B cell (primary cell): ENCODE measurements at regions not wholly inside any gene's neighbourhood (a gene's known extent, or its start where the extent isn't known, plus 50 kb on each side); places are given as distances from the start of the nearest gene placed in this dataset.

ENCODE experiments used
- ATAC-seq: fragments of 200-7000 bp; cut with Tn5 transposase; one replicate; pipeline ENCODE4 v1.10.0; 2021; ENCODE audit warnings: low read depth, mild to moderate bottlenecking, moderate number of reproducible peaks, moderate library complexity
- CTCF ChIA-PET: fragments of 350-600 bp; sonication (Branson Sonifier 250); formaldehyde crosslinking; loops from one replicate; lab custom pipeline; 2021; ENCODE audit warnings: antibody characterized with exemption, inconsistent platforms; lab: Charles Lee
- POLR2A ChIA-PET: fragments of 350-600 bp; sonication (Branson Sonifier 250); formaldehyde crosslinking; loops from one replicate; lab custom pipeline; 2021; ENCODE audit warnings: antibody characterized with exemption; lab: Charles Lee
- DNase-seq: peaks from one replicate; pipeline ENCODE4 v3.0.0; 2013
- H2AFZ ChIP-seq: 2 replicates; pipeline ENCODE4 v1.6.1; 2012; ENCODE audit warnings: mild to moderate bottlenecking, low read depth, low read length; ENCODE audit not compliant: insufficient read depth, poor library complexity, severe bottlenecking
- H3K27ac ChIP-seq, 2 donors: 1 replicate in 1 of 2; 2 replicates in 1 of 2; pipeline ENCODE4 v1.5.1; 2012 to 2013; ENCODE audit warnings: low read length in 2 of 2, mild to moderate bottlenecking in 2 of 2, moderate library complexity in 1 of 2
- H3K27me3 ChIP-seq, 4 experiments: fragments of 200-600 bp in 1 of 4; sonication (generic) in 1 of 4; replicated peaks in 1 of 4; 1 replicate in 2 of 4; 2 replicates in 2 of 4; pipeline versions ENCODE4 v1.6.1 to v1.7.0; 2013 to 2016; ENCODE audit warnings: low read length in 3 of 4, mild to moderate bottlenecking in 2 of 4, mixed read lengths in 1 of 4, moderate library complexity in 1 of 4; ENCODE audit not compliant: insufficient read depth in 4 of 4, control insufficient read depth in 3 of 4; ENCODE audit errors: control extremely low read depth in 1 of 4
- H3K36me3 ChIP-seq, 2 experiments: replicated peaks in 1 of 2; 1 replicate in 1 of 2; 2 replicates in 1 of 2; pipeline versions ENCODE4 v1.6.1 to v1.7.1; 2013; ENCODE audit warnings: low read length in 1 of 2; ENCODE audit not compliant: insufficient read depth in 2 of 2, control insufficient read depth in 1 of 2; ENCODE audit errors: control extremely low read depth in 1 of 2, extremely low read depth in 1 of 2
- H3K4me1 ChIP-seq, 2 donors: fragments of 200-600 bp in 1 of 2; sonication (generic) in 1 of 2; 1 replicate in 1 of 2; 2 replicates in 1 of 2; pipeline versions ENCODE4 v1.5.1 to v1.6.1; 2013 to 2017; ENCODE audit warnings: low read length in 2 of 2; ENCODE audit not compliant: control insufficient read depth in 2 of 2, insufficient read depth in 2 of 2
- H3K4me2 ChIP-seq: replicated peaks from 2 replicates; pipeline ENCODE3; 2012; ENCODE audit warnings: mild to moderate bottlenecking, low read depth, low read length; ENCODE audit not compliant: poor library complexity, severe bottlenecking
- H3K4me3 ChIP-seq, 5 experiments: fragments of 200-600 bp in 1 of 5; sonication (generic) in 1 of 5; 1 replicate in 3 of 5; 2 replicates in 2 of 5; pipeline versions ENCODE4 v1.5.1 to v1.7.0; 2011 to 2016; ENCODE audit warnings: low read length in 4 of 5, mild to moderate bottlenecking in 4 of 5, low read depth in 2 of 5, control low read depth in 1 of 5, moderate library complexity in 1 of 5; ENCODE audit not compliant: insufficient read depth in 1 of 5; ENCODE audit errors: control extremely low read depth in 1 of 5, extremely low read depth in 1 of 5
- H3K79me2 ChIP-seq: fragments of 200-600 bp; sonication (generic); one replicate; pipeline ENCODE4 v1.6.0; 2016; ENCODE audit warnings: low read length; ENCODE audit not compliant: control insufficient read depth, insufficient read depth
- H3K9ac ChIP-seq: fragments of 200-600 bp; sonication (generic); 2 replicates; pipeline ENCODE4 v1.6.1; 2017; ENCODE audit warnings: mild to moderate bottlenecking, low read length, moderate library complexity
- H3K9me3 ChIP-seq, 3 donors: one replicate each; pipeline versions ENCODE4 v1.6.1 to v1.7.1; 2013; ENCODE audit warnings: low read length in 2 of 3; ENCODE audit not compliant: control insufficient read depth in 2 of 3, insufficient read depth in 1 of 3; ENCODE audit errors: control extremely low read depth in 1 of 3
- H4K20me1 ChIP-seq: 2 replicates; pipeline ENCODE4 v1.6.0; 2012; ENCODE audit warnings: mild to moderate bottlenecking, low read length; ENCODE audit not compliant: insufficient read depth, control insufficient read depth, poor library complexity, severe bottlenecking
- H3K27ac Mint-ChIP-seq: one replicate; pipeline ENCODE4 v1.8.0; 2021; ENCODE audit warnings: mixed read lengths
- H3K27me3 Mint-ChIP-seq: one replicate; pipeline ENCODE4 v1.8.0; 2021; ENCODE audit warnings: mixed read lengths
- H3K4me1 Mint-ChIP-seq: one replicate; pipeline ENCODE4 v1.8.0; 2021; ENCODE audit warnings: mixed read lengths
- H3K4me3 Mint-ChIP-seq: one replicate; pipeline ENCODE4 v1.8.0; 2021; ENCODE audit warnings: mixed read lengths
- H3K9me3 Mint-ChIP-seq: one replicate; pipeline ENCODE4 v1.8.0; 2022; ENCODE audit warnings: mixed read lengths; ENCODE audit not compliant: insufficient read depth
- EZH2 ChIP-seq: IDR thresholded peaks from 2 replicates; pipeline ENCODE4 v1.6.1; 2012; ENCODE audit warnings: borderline replicate concordance, low read depth, mild to moderate bottlenecking, moderate library complexity, low read length; ENCODE audit not compliant: insufficient read depth, poor library complexity, severe bottlenecking
- WGBS: methylation state at CpG from one replicate; pipeline ENCODE4 v1.1.5; 2013; ENCODE audit warnings: missing lambda C conversion rate; ENCODE audit not compliant: insufficient coverage; 5-methylcytosine and 5-hydroxymethylcytosine counted together
- intact Hi-C: fragments of 100-400 bp; cut with micrococcal nuclease; formaldehyde crosslinking; loops from one replicate; pipeline ENCODE4 v1.10.0; 2022
- TF ChIP-seq, protein P1 (sequence below): fragments of 200-600 bp; IDR thresholded peaks from one replicate; pipeline ENCODE4 v1.8.0; 2022; ENCODE audit warnings: antibody characterized with exemption, mild to moderate bottlenecking

DNA sequence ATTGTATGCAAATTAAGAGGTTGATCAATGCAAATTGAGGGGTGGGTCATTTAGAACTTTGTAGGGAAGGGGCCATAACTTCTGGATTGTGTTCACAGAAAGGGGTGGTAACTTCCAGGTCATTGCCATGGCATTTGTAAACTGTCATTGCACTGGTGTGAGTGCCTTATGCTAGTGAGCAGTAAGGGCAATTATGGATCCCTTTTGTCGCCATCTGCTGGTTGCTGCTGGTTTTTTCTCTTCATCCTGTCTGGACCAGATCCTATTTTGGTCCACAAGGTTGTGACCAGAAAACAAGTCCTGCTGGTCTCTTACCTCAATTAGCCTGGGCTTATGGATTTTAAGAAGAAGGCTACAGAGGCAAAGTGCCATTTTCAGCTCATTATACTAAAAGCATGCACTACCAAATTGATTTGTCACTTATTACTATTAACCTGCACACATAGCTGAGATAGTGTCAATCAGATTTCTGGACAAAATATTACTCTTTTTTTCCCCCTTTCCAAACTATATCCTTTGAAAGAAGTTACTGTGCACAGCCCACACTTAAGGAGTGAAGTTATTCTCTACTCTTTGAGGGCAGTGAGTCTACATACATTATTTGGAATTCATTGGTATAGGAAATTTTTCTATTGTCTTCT, 196.2 kb downstream of the ZC3H11B start:
- POLR2A ChIA-PET = no interaction called here
- intact Hi-C loops = loop anchor here (1.0 kb wide), 1 partner anchor 1086 kb away; no protein-coding TSS in a partner anchor
- ATAC-seq = peak; percentile 57

DNA sequence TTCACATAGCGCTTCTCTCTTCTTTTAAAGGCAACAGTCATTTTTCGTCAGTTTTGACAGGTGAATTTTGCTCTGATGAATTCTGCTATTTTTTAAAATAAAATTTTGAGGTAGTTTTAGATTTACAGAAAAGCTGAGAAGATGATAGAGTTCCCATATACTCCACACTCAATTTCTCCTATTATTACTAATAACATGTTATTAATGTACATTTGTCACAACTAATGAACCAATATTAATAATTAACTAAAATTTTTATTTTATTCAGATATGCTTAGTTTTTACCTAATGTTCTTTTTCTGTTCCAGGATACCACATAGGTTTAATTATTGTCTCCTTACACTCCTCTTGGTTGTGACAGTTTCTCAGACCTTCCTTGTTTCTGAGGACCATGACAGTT, 197.0 kb downstream of the ZC3H11B start:
- Histone ChIP-seq H3K27ac (no peak overlapping the region), H3K36me3 (no peaks in the 10 kb centered on the region), H3K4me2 (no peak overlapping the region), H3K4me3 (no peak overlapping the region), H3K9ac (no peak overlapping the region), H2AFZ (no peak overlapping the region), H3K4me1 (no peaks in the 10 kb centered on the region), H3K9me3 (no peaks in the 10 kb centered on the region), H3K79me2 (no peaks in the 10 kb centered on the region), H3K27me3 (no peaks in the 10 kb centered on the region), H4K20me1 (no peaks in the 10 kb centered on the region)
- no peaks in the 10 kb centered on the region for H3K4me1 Mint-ChIP-seq
- CTCF ChIA-PET = no interaction called here
- DNase-seq (no peak), ATAC-seq (no peak)
- no CpG with 5 or more reads among the region's 2 CpGs for WGBS
- POLR2A ChIA-PET = no interaction called here
- H3K27ac Mint-ChIP-seq = no peak overlapping the region
- intact Hi-C loops = loop anchor here (1.0 kb wide), 1 partner anchor 1086 kb away; no protein-coding TSS in a partner anchor
- no peak overlapping the region for H3K4me3 Mint-ChIP-seq
- H3K9me3 Mint-ChIP-seq = no peaks in the 10 kb centered on the region
- no peaks in the 10 kb centered on the region for H3K27me3 Mint-ChIP-seq
- no peak for TF ChIP-seq EZH2
- TF ChIP-seq, protein P1, sequence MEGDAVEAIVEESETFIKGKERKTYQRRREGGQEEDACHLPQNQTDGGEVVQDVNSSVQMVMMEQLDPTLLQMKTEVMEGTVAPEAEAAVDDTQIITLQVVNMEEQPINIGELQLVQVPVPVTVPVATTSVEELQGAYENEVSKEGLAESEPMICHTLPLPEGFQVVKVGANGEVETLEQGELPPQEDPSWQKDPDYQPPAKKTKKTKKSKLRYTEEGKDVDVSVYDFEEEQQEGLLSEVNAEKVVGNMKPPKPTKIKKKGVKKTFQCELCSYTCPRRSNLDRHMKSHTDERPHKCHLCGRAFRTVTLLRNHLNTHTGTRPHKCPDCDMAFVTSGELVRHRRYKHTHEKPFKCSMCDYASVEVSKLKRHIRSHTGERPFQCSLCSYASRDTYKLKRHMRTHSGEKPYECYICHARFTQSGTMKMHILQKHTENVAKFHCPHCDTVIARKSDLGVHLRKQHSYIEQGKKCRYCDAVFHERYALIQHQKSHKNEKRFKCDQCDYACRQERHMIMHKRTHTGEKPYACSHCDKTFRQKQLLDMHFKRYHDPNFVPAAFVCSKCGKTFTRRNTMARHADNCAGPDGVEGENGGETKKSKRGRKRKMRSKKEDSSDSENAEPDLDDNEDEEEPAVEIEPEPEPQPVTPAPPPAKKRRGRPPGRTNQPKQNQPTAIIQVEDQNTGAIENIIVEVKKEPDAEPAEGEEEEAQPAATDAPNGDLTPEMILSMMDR = no peak

More for the DNA sequence above, 196.2 kb downstream of the ZC3H11B start:
- CTCF ChIA-PET = interaction anchor here (0.6 to 5.2 kb wide), 4 partner anchors 958 to 1117 kb away, joined by 3 to 28 read pairs (median 5); no protein-coding TSS in a partner anchor
- H3K27ac ChIP-seq = no peak overlapping the region
- DNase-seq = peak; percentile 60
- H3K27me3 ChIP-seq = no peaks in the 10 kb centered on the region
- no peak overlapping the region for H3K4me2 ChIP-seq
- no peaks in the 10 kb centered on the region for H3K79me2 ChIP-seq
- H2AFZ ChIP-seq = no peak overlapping the region
- H3K36me3 ChIP-seq = no peaks in the 10 kb centered on the region
- H3K27ac Mint-ChIP-seq = no peak overlapping the region
- TF ChIP-seq, protein P1 = peak; percentile 83
- no peak for TF ChIP-seq EZH2
- H3K4me1 ChIP-seq = no peaks in the 10 kb centered on the region
- no peaks in the 10 kb centered on the region for H3K9me3 Mint-ChIP-seq
- 0% methylated on average over 1 of the region's 1 CpG for WGBS
- no peak overlapping the region for H3K9ac ChIP-seq
- no peaks in the 10 kb centered on the region for H3K4me1 Mint-ChIP-seq
- no peaks in the 10 kb centered on the region for H4K20me1 ChIP-seq
- H3K9me3 ChIP-seq = no peaks in the 10 kb centered on the region
- H3K4me3 Mint-ChIP-seq = no peak overlapping the region
- no peaks in the 10 kb centered on the region for H3K27me3 Mint-ChIP-seq
- H3K4me3 ChIP-seq = no peak overlapping the region
